Caco-2 (cell line): ENCODE measurements at regions not wholly inside any gene's neighbourhood (a gene's known extent, or its start where the extent isn't known, plus 50 kb on each side); places are given as distances from the start of the nearest gene placed in this dataset.

Experiments
- BruUV-seq: library from RNA; stranded (reverse); fragments of 400-500 nt; replicated peaks from 2 replicates; lab custom pipeline; 2021; lab: Mats Ljungman, UMichigan
- CTCF ChIA-PET: fragments of 300-600 bp; sonication (Branson Sonifier 250); formaldehyde crosslinking; loops from one replicate; lab custom pipeline; 2022; ENCODE audit warnings: antibody characterized with exemption; lab: Charles Lee
- POLR2A ChIA-PET: fragments of 300-600 bp; sonication (Branson Sonifier 250); formaldehyde crosslinking; loops from one replicate; lab custom pipeline; 2022; ENCODE audit warnings: antibody characterized with exemption; lab: Charles Lee
- DNase-seq, 2 experiments: peaks; one replicate each; pipeline versions ENCODE4 v3.0.0 to v3.0.0-alpha.2; 2020 to 2022
- H3K27me3 ChIP-seq: replicated peaks from 2 replicates; pipeline ENCODE4 v1.6.0; 2011; ENCODE audit warnings: low read length; ENCODE audit not compliant: control insufficient read depth, insufficient read depth
- H3K36me3 ChIP-seq: 2 replicates; pipeline ENCODE4 v1.5.1; 2011; ENCODE audit warnings: low read length; ENCODE audit not compliant: control insufficient read depth, insufficient read depth
- H3K4me1 ChIP-seq: fragments of 250-450 bp; sonication (Bioruptor Pico); 2 replicates; pipeline ENCODE4 v1.5.1; 2020; ENCODE audit warnings: mild to moderate bottlenecking
- H3K4me3 ChIP-seq: 2 replicates; pipeline ENCODE4 v1.5.1; 2011; ENCODE audit warnings: low read depth, mild to moderate bottlenecking, control low read depth, low read length
- H3K9me3 ChIP-seq: fragments of 250-450 bp; sonication (Bioruptor Pico); 2 replicates; pipeline ENCODE4 v1.5.1; 2020; ENCODE audit warnings: mild to moderate bottlenecking, moderate library complexity
- H3K27ac Mint-ChIP-seq: one replicate; pipeline ENCODE4 v1.8.0; 2022; ENCODE audit warnings: mixed read lengths; ENCODE audit not compliant: unreplicated experiment
- H3K27me3 Mint-ChIP-seq: one replicate; pipeline ENCODE4 v1.8.0; 2022; ENCODE audit warnings: mixed read lengths; ENCODE audit not compliant: insufficient read depth, unreplicated experiment
- H3K36me3 Mint-ChIP-seq: one replicate; pipeline ENCODE4 v1.8.0; 2022; ENCODE audit warnings: mild to moderate bottlenecking, mixed read lengths; ENCODE audit not compliant: insufficient read depth, unreplicated experiment
- H3K4me1 Mint-ChIP-seq: one replicate; pipeline ENCODE4 v1.8.0; 2022; ENCODE audit warnings: low read depth, mixed read lengths; ENCODE audit not compliant: unreplicated experiment
- H3K4me3 Mint-ChIP-seq: one replicate; pipeline ENCODE4 v1.8.0; 2022; ENCODE audit warnings: mild to moderate bottlenecking, moderate library complexity, mixed read lengths; ENCODE audit not compliant: unreplicated experiment
- H3K9me3 Mint-ChIP-seq: one replicate; pipeline ENCODE4 v1.8.0; 2022; ENCODE audit warnings: mixed read lengths; ENCODE audit not compliant: unreplicated experiment
- CTCF ChIP-seq, 2 experiments: fragments of 200-600 bp in 1 of 2; IDR thresholded peaks; 1 replicate in 1 of 2; 2 replicates in 1 of 2; pipeline versions ENCODE4 v1.5.1 to v1.8.0; 2011 to 2022; ENCODE audit warnings: antibody characterized with exemption in 1 of 2, control low read depth in 1 of 2, inconsistent platforms in 1 of 2, low read depth in 1 of 2, low read length in 1 of 2, mild to moderate bottlenecking in 1 of 2, moderate library complexity in 1 of 2; ENCODE audit not compliant: insufficient read depth in 1 of 2, severe bottlenecking in 1 of 2, unreplicated experiment in 1 of 2
- intact Hi-C: fragments of 100-400 bp; cut with micrococcal nuclease; formaldehyde crosslinking; loops from one replicate; pipeline ENCODE4 v1.10.0; 2022; ENCODE audit not compliant: unreplicated experiment

DNA sequence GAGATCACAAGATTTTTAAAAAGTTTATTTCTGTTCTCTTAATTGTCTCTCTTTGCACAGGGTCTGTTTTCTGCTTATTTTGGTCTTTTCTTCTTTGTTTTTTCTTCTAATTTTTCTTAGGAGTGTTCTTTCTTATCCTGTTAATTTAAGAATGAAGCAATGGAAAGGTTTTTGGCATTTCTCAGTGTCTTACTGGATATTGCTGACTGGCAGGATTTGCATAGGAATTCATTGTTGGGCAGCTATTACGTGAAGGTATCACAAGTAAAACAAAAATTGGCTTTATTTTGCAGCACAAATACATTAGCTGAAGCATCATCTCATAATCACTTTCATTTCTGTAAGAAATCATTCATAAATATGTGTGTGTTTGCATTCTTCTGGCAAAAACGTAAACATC, 566.9 kb upstream of the CDH6 start:
- POLR2A ChIA-PET = no interaction called here
- Mint-ChIP-seq H3K27ac (no peak overlapping the region), H3K9me3 (peaks cover 10% of the 10 kb centered on the region), H3K4me3 (no peak overlapping the region), H3K27me3 (no peaks in the 10 kb centered on the region), H3K36me3 (no peaks in the 10 kb centered on the region), H3K4me1 (no peaks in the 10 kb centered on the region)
- no peak overlapping the region for H3K4me3 ChIP-seq
- intact Hi-C loops = no loop called here
- H3K27me3 ChIP-seq = no peaks in the 10 kb centered on the region
- no peaks in the 10 kb centered on the region for H3K36me3 ChIP-seq
- CTCF ChIA-PET = no interaction called here
- H3K4me1 ChIP-seq = no peaks in the 10 kb centered on the region
- TF ChIP-seq CTCF (IDR thresholded peaks at IDR 0.05; ENCODE audit: insufficient read depth in 1 of 2, low read depth in 1 of 2, low read length in 1 of 2, severe bottlenecking in 1 of 2, unreplicated experiment in 1 of 2) = no peak
- no peak for DNase-seq
- no peaks in the 10 kb centered on the region for H3K9me3 ChIP-seq
- BruUV-seq = no TSS peak

DNA sequence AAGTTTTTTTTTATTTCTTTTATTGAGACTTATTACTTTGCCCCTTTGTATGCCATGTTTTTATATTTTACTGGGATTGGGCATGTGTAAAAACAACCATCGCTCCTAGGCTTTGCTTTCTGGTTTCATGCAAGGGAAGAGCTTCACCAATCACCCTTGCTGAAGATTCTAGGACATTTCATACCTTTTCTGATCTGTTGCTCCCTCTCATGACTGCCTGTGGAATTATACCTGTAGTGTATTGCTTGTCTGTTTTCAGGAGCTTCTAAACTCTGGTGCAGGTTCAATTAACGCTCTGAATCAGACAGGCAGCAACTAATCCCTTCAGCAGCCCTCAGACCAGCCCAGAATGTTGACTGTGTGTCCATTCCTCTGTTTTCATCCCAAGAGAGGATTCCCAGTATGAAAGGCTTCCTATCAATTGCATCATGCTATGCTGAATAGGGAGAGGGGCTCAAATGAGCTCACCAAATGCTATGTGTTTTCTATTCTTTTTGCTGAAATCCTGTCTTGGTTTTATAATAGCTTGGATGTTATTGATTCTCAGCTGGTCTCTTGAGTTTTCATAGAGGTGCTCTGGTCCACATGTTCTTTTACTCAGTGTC, 572.9 kb upstream of the CDH6 start:
- H3K9me3 ChIP-seq = peaks cover 4% of the 10 kb centered on the region; the same call in 1 of the 2 replicates
- no peak for DNase-seq
- Mint-ChIP-seq H3K9me3 (peaks cover 21% of the 10 kb centered on the region), H3K27me3 (no peaks in the 10 kb centered on the region), H3K27ac (no peak overlapping the region), H3K4me3 (no peak overlapping the region), H3K4me1 (no peaks in the 10 kb centered on the region), H3K36me3 (no peaks in the 10 kb centered on the region)
- no TSS peak for BruUV-seq
- POLR2A ChIA-PET = no interaction called here
- H3K36me3 ChIP-seq = no peaks in the 10 kb centered on the region
- no peaks in the 10 kb centered on the region for H3K27me3 ChIP-seq
- CTCF ChIA-PET = interaction anchor here (0.7 to 1.2 kb wide), 3 partner anchors 48 to 580 kb away, joined by 3 to 4 read pairs (median 4); no protein-coding TSS in a partner anchor
- TF ChIP-seq CTCF (IDR thresholded peaks at IDR 0.05; ENCODE audit: insufficient read depth in 1 of 2, low read depth in 1 of 2, low read length in 1 of 2, severe bottlenecking in 1 of 2, unreplicated experiment in 1 of 2) = no peak
- intact Hi-C loops = loop anchor here (1.0 kb wide), 1 partner anchor 219 kb away; no protein-coding TSS in a partner anchor
- no peak overlapping the region for H3K4me3 ChIP-seq
- H3K4me1 ChIP-seq = no peaks in the 10 kb centered on the region

- Mint-ChIP-seq H3K9me3 (no peaks in the 10 kb centered on the region), H3K27ac (no peak overlapping the region), H3K4me3 (no peak overlapping the region), H3K27me3 (no peaks in the 10 kb centered on the region), H3K4me1 (no peaks in the 10 kb centered on the region), H3K36me3 (no peaks in the 10 kb centered on the region)
- POLR2A ChIA-PET = no interaction called here
- H3K36me3 ChIP-seq = no peaks in the 10 kb centered on the region
- no peak overlapping the region for H3K4me3 ChIP-seq
- peaks cover 31% of the 10 kb centered on the region for H3K4me1 ChIP-seq
- intact Hi-C loops = loop anchor here (5.0 kb wide), 1 partner anchor 609 kb away; no protein-coding TSS in a partner anchor
- H3K27me3 ChIP-seq = no peaks in the 10 kb centered on the region
- no peaks in the 10 kb centered on the region for H3K9me3 ChIP-seq
- TF ChIP-seq CTCF (IDR thresholded peaks at IDR 0.05; ENCODE audit: insufficient read depth in 1 of 2, low read depth in 1 of 2, low read length in 1 of 2, severe bottlenecking in 1 of 2, unreplicated experiment in 1 of 2) = no peak
- CTCF ChIA-PET = no interaction called here
- DNase-seq = no peak
- no TSS peak for BruUV-seq
These were observed 585.0 kb upstream of the CDH6 start for GRCh38 chr5:30608501-30608900.
